Activated naive CD4-positive, alpha-beta T cell treated with anti-CD3 and anti-CD28 coated beads for 36 hours (primary cell): ENCODE measurements at regions not wholly inside any gene's neighbourhood (a gene's known extent, or its start where the extent isn't known, plus 50 kb on each side); places are given as distances from the start of the nearest gene placed in this dataset.

Experiments used
- CTCF ChIA-PET: fragments of 350-600 bp; sonication (Branson Sonifier 250); formaldehyde crosslinking; loops from one replicate; lab custom pipeline; 2021; ENCODE audit warnings: antibody characterized with exemption; lab: Charles Lee
- DNase-seq: peaks from one replicate; pipeline ENCODE4 v3.0.0-alpha.2; 2020
- H3K27ac Mint-ChIP-seq: one replicate; pipeline ENCODE4 v1.8.0; 2021; ENCODE audit warnings: mild to moderate bottlenecking, mixed read lengths
- H3K27me3 Mint-ChIP-seq: one replicate; pipeline ENCODE4 v1.8.0; 2021; ENCODE audit warnings: low read depth, mixed read lengths
- H3K36me3 Mint-ChIP-seq: one replicate; pipeline ENCODE4 v1.8.0; 2021; ENCODE audit warnings: low read depth, mixed read lengths
- H3K4me1 Mint-ChIP-seq: one replicate; pipeline ENCODE4 v1.8.0; 2021; ENCODE audit warnings: low read depth, mixed read lengths
- H3K4me3 Mint-ChIP-seq: one replicate; pipeline ENCODE4 v1.8.0; 2021; ENCODE audit warnings: mild to moderate bottlenecking, moderate library complexity, mixed read lengths
- H3K9me3 Mint-ChIP-seq: one replicate; pipeline ENCODE4 v1.8.0; 2021; ENCODE audit warnings: mixed read lengths
- intact Hi-C: fragments of 100-400 bp; cut with micrococcal nuclease; formaldehyde crosslinking; loops from one replicate; pipeline ENCODE4 v1.15.1; 2023

GRCh38 chr5:2217219-2217618 is 334.5 kb upstream of the IRX4 start:
- H3K36me3 Mint-ChIP-seq: no peaks in the 10 kb centered on the region
- intact Hi-C loops: no loop called here
- H3K27ac Mint-ChIP-seq: no peak overlapping the region
- no peak for DNase-seq
- no peaks in the 10 kb centered on the region for H3K27me3 Mint-ChIP-seq
- H3K4me3 Mint-ChIP-seq: no peak overlapping the region
- H3K4me1 Mint-ChIP-seq: no peaks in the 10 kb centered on the region
- CTCF ChIA-PET: no interaction called here
- H3K9me3 Mint-ChIP-seq: no peaks in the 10 kb centered on the region

GRCh38 chr5:2214910-2215590 is 332.3 kb upstream of the IRX4 start:
- Mint-ChIP-seq H3K9me3 (no peaks in the 10 kb centered on the region), H3K27ac (no peak overlapping the region), H3K4me1 (no peaks in the 10 kb centered on the region), H3K27me3 (no peaks in the 10 kb centered on the region), H3K4me3 (no peak overlapping the region), H3K36me3 (no peaks in the 10 kb centered on the region)
- CTCF ChIA-PET: interaction anchor here (1.2 kb wide), 1 partner anchor 14 kb away, joined by 3 read pairs; no protein-coding TSS in a partner anchor
- DNase-seq: no peak
- intact Hi-C loops: no loop called here

GRCh38 chr5:2213121-2213730 is 330.5 kb upstream of the IRX4 start:
- H3K27ac Mint-ChIP-seq: no peak overlapping the region
- no peak for DNase-seq
- no peak overlapping the region for H3K4me3 Mint-ChIP-seq
- H3K4me1 Mint-ChIP-seq: no peaks in the 10 kb centered on the region
- no peaks in the 10 kb centered on the region for H3K36me3 Mint-ChIP-seq
- H3K27me3 Mint-ChIP-seq: peaks cover 2% of the 10 kb centered on the region
- H3K9me3 Mint-ChIP-seq: no peaks in the 10 kb centered on the region
- CTCF ChIA-PET: no interaction called here
- intact Hi-C loops: no loop called here

- H3K36me3 Mint-ChIP-seq: no peaks in the 10 kb centered on the region
- no peak overlapping the region for H3K4me3 Mint-ChIP-seq
- H3K27ac Mint-ChIP-seq: no peak overlapping the region
- no peak for DNase-seq
- no peaks in the 10 kb centered on the region for H3K4me1 Mint-ChIP-seq
- H3K27me3 Mint-ChIP-seq: peaks cover 4% of the 10 kb centered on the region
- intact Hi-C loops: no loop called here
- no peaks in the 10 kb centered on the region for H3K9me3 Mint-ChIP-seq
- CTCF ChIA-PET: no interaction called here
These were observed 329.8 kb upstream of the IRX4 start for GRCh38 chr5:2212481-2212880.

GRCh38 chr5:2208239-2208544 is 325.5 kb upstream of the IRX4 start:
- intact Hi-C loops: no loop called here
- CTCF ChIA-PET: no interaction called here
- no peaks in the 10 kb centered on the region for H3K4me1 Mint-ChIP-seq

GRCh38 chr5:2207416-2208238 is 324.9 kb upstream of the IRX4 start:
- Mint-ChIP-seq H3K27ac (no peak overlapping the region), H3K4me3 (no peak overlapping the region), H3K27me3 (peaks cover 19% of the 10 kb centered on the region), H3K9me3 (no peaks in the 10 kb centered on the region), H3K36me3 (no peaks in the 10 kb centered on the region), H3K4me1 (no peaks in the 10 kb centered on the region)
- CTCF ChIA-PET: no interaction called here
- no peak for DNase-seq
- intact Hi-C loops: no loop called here

More at GRCh38 chr5:2208239-2208544, 325.5 kb upstream of the IRX4 start:
- Mint-ChIP-seq H3K4me3 (no peak overlapping the region), H3K9me3 (no peaks in the 10 kb centered on the region), H3K27me3 (peaks cover 19% of the 10 kb centered on the region), H3K27ac (no peak overlapping the region), H3K36me3 (no peaks in the 10 kb centered on the region)
- no peak for DNase-seq

- H3K27me3 Mint-ChIP-seq: peaks cover 19% of the 10 kb centered on the region
- no peak for DNase-seq
- H3K27ac Mint-ChIP-seq: no peak overlapping the region
- CTCF ChIA-PET: no interaction called here
- H3K9me3 Mint-ChIP-seq: no peaks in the 10 kb centered on the region
- H3K36me3 Mint-ChIP-seq: no peaks in the 10 kb centered on the region
- H3K4me1 Mint-ChIP-seq: no peaks in the 10 kb centered on the region
- intact Hi-C loops: no loop called here
- no peak overlapping the region for H3K4me3 Mint-ChIP-seq
These were observed 324.3 kb upstream of the IRX4 start for GRCh38 chr5:2207109-2207399.

- H3K27ac Mint-ChIP-seq: no peak overlapping the region
- H3K9me3 Mint-ChIP-seq: no peaks in the 10 kb centered on the region
- CTCF ChIA-PET: no interaction called here
- no peaks in the 10 kb centered on the region for H3K36me3 Mint-ChIP-seq
- no peak overlapping the region for H3K4me3 Mint-ChIP-seq
- intact Hi-C loops: no loop called here
- H3K27me3 Mint-ChIP-seq: peaks cover 19% of the 10 kb centered on the region
- DNase-seq: no peak
- H3K4me1 Mint-ChIP-seq: no peaks in the 10 kb centered on the region
These were observed 323.8 kb upstream of the IRX4 start for GRCh38 chr5:2206293-2207108.

- H3K4me1 Mint-ChIP-seq: no peaks in the 10 kb centered on the region
- intact Hi-C loops: no loop called here
- H3K27ac Mint-ChIP-seq: no peak overlapping the region
- no peaks in the 10 kb centered on the region for H3K9me3 Mint-ChIP-seq
- H3K27me3 Mint-ChIP-seq: peaks cover 19% of the 10 kb centered on the region
- H3K4me3 Mint-ChIP-seq: no peak overlapping the region
- no peak for DNase-seq
- CTCF ChIA-PET: no interaction called here
- H3K36me3 Mint-ChIP-seq: no peaks in the 10 kb centered on the region
These were observed 323.0 kb upstream of the IRX4 start for GRCh38 chr5:2205596-2206226.

- H3K4me1 Mint-ChIP-seq: no peaks in the 10 kb centered on the region
- H3K36me3 Mint-ChIP-seq: no peaks in the 10 kb centered on the region
- CTCF ChIA-PET: no interaction called here
- intact Hi-C loops: no loop called here
- H3K27me3 Mint-ChIP-seq: peaks cover 19% of the 10 kb centered on the region
- no peak for DNase-seq
- no peak overlapping the region for H3K27ac Mint-ChIP-seq
- no peak overlapping the region for H3K4me3 Mint-ChIP-seq
- no peaks in the 10 kb centered on the region for H3K9me3 Mint-ChIP-seq
These were observed 322.5 kb upstream of the IRX4 start for GRCh38 chr5:2205185-2205585.

GRCh38 chr5:2204366-2205184 is 321.9 kb upstream of the IRX4 start:
- CTCF ChIA-PET: no interaction called here

More at GRCh38 chr5:2204366-2205184, 321.9 kb upstream of the IRX4 start:
- H3K4me3 Mint-ChIP-seq: no peak overlapping the region
- intact Hi-C loops: no loop called here
- no peak overlapping the region for H3K27ac Mint-ChIP-seq
- no peak for DNase-seq
- H3K9me3 Mint-ChIP-seq: no peaks in the 10 kb centered on the region
- no peaks in the 10 kb centered on the region for H3K36me3 Mint-ChIP-seq
- peaks cover 19% of the 10 kb centered on the region for H3K27me3 Mint-ChIP-seq
- no peaks in the 10 kb centered on the region for H3K4me1 Mint-ChIP-seq
